Stimulated activated CD4-positive, alpha-beta T cell treated with anti-CD3 and anti-CD28 coated beads, Interleukin-2, amount 100 ng/mL, for 48 hours (primary cell): ENCODE measurements at regions not wholly inside any gene's neighbourhood (a gene's known extent, or its start where the extent isn't known, plus 50 kb on each side); places are given as distances from the start of the nearest gene placed in this dataset.

Source experiments
- DNase-seq, 2 donors: peaks; one replicate each; pipeline ENCODE4 v3.0.0-alpha.2; 2020

DNA sequence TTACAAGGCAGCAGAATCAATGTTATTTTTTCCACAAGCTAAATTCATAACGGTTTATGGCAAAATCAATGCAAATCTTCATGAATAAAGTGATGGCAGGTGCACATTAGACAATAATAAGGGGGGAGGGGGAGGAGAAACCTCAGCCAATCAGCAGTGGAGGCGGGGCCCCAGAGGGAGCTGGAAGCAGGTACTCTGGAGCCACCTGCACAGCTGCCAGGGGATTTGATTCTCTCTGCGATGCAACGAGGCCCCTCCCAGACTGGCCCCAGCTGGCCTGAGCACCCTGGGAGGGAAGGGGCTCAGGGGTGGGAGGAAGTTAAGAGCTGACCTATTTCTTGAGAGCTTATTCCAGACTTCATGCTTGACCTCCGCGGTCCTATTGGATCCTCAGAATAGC is 127.8 kb upstream of the IGSF21 start:
- no peak for DNase-seq

DNA sequence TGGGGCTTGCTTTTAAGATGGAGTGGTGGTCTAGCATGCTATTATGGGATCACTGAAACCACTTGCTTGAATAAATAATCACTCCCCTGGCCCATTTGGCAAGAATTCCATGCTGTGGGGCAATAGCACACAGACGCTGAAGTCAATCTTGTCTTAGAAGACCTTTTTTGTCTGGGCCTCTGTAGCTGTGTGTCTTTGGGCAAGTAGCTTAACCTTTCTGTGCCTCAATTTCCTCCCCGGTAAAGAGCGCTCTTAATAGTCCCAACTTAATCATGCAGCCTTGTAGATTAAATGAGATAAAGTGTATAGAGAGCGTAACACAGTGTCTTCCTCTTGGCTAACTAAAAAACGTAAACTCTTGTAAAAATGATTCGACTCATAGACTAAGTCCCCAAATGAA is 125.4 kb upstream of the IGSF21 start:
- no peak for DNase-seq

DNA sequence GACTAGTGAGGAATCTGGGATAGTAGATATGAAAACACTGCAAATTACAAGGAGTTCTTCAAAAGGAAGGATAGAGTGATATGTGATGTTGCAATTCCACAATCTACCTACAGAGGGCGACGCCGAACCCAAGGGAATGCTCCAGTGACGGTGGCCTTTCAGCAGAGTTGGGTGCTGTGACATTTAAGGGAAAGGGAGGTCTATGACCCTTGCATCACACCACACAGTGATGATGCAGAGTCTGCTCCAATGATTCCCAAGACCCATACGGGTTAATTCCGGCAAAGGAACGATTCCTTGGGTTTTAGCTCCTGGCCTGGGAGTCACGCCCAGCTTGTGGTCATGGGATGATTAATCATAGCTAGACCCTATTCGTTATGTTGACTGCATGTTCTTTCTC is 123.0 kb upstream of the IGSF21 start:
- DNase-seq: peak; percentile 26 to 32

DNA sequence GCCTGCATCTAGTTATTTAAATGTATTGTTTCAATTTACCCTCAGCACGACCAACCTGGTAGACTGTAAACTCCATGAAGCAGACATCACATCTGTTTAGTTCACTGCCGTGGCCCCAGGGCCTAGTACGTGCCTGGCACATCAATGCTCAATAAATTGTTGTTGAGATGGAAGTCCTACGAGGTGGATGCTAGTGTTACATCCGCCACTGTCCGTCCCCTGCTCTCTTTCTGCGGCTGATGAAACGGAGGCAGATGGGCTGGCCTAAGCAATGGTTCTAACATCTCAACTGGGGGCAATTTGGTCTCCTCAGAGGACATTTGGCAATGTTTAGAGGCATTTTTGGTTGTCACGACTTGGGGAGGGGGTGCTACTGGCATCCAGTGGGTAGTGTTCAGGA is 121.4 kb upstream of the IGSF21 start:
- no peak for DNase-seq

GRCh38 chr1:17990401-17990800 is 117.2 kb upstream of the IGSF21 start:
- DNase-seq: no peak

DNA sequence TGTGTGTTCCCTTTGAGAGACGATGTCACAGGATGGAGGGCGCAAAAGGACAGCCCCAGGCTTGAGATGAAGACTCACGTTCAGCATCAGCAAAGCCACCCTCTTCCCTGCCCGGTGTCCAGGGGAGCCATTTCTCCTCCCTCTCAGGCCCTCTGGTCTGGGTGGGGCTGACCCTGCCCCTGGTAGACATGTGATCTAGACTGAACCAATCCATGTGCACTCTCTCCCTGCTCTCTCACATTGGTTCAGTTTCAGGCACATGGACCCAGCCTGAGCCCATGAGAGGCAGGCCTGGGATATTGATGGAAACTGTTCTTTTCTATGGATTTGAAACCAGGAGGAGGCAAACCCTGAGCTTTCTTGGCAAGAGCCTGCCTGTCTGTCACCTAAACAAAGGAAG is 115.6 kb upstream of the IGSF21 start:
- no peak for DNase-seq

GRCh38 chr1:17992800-17993199 is 114.8 kb upstream of the IGSF21 start:
- DNase-seq: no peak

GRCh38 chr1:17994046-17994445 is 113.6 kb upstream of the IGSF21 start:
- DNase-seq: no peak

DNA sequence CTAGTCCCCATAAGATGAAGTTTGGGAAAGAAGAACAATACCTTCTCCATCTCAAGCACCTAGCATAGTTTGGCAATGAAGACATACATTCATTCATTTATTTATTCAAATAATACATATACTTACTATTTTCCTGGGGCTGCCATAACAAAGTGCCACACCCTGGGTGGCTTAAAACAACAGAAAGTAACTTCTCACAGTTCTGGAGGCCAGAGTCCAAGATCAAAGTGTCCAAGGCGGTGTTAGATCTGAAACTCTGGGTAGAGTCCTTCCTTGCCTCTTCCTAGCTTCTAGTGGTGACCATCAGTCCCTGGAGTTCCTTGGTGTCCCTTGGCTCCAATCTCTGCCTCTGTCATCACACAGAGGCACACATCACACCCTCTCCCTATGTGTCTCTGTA is 112.1 kb upstream of the IGSF21 start:
- no peak for DNase-seq

GRCh38 chr1:17998889-17999288 is 108.7 kb upstream of the IGSF21 start:
- no peak for DNase-seq

DNA sequence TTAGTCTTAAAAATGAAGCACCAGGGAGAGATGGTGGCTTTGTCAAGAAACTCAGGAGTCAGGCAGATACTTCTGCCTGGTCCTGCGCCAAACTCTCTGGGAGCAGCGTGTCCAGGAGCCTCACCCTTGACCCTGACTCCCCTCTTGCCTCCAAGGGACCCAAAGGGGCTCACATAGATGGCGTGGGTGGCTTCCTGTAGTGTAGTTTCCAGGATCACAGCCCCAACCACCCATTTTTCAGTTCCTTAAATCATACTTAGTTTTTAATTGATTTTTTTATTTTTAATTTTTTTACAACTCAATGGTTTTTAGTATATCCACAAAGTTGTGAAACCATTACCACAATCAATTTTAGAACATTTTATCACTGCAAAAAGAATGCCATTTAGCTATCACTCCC is 107.7 kb upstream of the IGSF21 start:
- no peak for DNase-seq

GRCh38 chr1:18001725-18002124 is 105.9 kb upstream of the IGSF21 start:
- no peak for DNase-seq

DNA sequence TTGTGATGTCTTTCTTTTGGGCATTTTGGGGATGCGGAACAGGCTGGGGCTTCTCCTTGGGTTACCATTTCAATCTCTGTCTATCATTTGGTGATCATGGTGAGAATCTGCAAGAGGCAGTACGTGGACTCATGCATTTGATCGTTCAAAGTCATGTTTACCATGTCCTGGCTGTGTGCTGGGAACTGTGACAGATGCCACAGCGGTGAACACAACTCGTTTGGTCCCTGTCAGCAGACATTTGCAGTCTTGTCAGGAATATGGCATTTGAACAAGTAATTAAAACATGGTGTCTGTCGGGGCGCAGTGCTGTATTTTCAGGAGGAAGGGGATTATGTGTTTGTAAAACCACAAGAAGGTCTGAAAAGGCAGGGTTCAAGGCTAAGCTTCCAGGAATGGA is 103.3 kb upstream of the IGSF21 start:
- no peak for DNase-seq

GRCh38 chr1:18005238-18005637 is 102.4 kb upstream of the IGSF21 start:
- no peak for DNase-seq

GRCh38 chr1:18007391-18008041 is 100.1 kb upstream of the IGSF21 start:
- no peak for DNase-seq

- no peak for DNase-seq
These were observed 99.5 kb upstream of the IGSF21 start for GRCh38 chr1:18008081-18008480.

- DNase-seq: no peak
These were observed 98.5 kb upstream of the IGSF21 start for GRCh38 chr1:18009055-18009454.

DNA sequence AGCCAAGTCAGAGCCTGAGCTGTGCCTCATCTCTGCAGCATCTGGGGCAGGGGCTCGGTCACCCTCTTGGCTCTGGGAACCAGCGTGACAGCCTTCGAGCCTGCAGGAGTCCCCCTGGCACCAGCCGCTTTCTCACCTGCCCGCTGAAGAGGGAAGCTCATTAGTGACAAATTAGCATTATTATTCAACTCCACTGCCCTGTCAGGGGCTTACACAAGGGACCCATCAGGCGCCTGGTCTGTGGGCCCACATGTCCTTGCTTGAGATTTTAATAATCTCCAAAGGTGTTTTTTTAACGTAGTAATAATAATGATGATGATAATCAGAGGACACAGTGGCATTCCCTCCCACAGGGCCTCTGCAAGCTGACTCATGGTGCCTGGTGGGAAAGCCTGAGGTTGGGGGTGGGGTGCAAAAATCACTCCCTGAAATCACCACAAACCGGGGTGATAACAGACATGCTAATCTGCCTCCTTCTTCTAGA is 98.1 kb upstream of the IGSF21 start:
- no peak for DNase-seq

DNA sequence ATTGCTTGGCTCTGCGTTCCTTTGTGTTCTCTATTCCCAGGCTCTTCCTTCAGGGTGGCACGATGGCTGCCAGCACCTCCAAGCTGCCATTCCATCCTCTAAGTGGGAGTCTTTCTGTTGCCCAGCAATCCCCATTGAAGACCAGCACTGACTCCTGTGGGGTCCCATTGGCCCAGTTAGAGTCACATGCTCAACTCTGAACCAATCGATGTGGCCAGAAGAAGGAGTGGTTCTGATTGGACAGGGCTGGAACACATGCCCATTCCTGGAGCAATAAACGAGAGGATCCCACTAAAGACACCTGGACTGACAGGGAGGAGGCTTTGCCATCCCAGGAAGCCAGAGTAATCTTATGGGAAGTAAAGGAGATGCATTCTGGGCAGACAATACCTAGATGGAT is 97.2 kb upstream of the IGSF21 start:
- no peak for DNase-seq

GRCh38 chr1:18010945-18011344 is 96.7 kb upstream of the IGSF21 start:
- no peak for DNase-seq

DNA sequence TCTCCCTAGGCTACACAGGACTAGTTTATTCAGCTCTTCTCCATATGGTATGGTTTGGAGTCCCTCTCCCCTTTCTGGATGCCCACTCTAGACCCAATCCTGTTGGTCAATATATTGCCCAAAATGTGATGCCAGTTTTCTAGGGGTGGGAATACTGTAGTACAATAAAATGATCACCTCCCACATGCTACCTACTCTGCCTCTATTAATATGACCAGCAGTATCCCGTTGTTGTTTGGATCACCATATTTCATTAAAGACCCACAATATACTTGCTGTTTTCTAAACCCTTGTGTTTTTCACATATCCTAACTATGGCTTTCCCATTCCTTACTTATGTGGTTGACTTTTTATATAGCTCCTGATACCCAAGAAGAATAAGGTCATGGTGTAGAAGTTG is 95.9 kb upstream of the IGSF21 start:
- DNase-seq: no peak

- DNase-seq: no peak
These were observed 94.9 kb upstream of the IGSF21 start for GRCh38 chr1:18012686-18013085.

GRCh38 chr1:18013216-18013615 is 94.4 kb upstream of the IGSF21 start:
- DNase-seq: no peak

DNA sequence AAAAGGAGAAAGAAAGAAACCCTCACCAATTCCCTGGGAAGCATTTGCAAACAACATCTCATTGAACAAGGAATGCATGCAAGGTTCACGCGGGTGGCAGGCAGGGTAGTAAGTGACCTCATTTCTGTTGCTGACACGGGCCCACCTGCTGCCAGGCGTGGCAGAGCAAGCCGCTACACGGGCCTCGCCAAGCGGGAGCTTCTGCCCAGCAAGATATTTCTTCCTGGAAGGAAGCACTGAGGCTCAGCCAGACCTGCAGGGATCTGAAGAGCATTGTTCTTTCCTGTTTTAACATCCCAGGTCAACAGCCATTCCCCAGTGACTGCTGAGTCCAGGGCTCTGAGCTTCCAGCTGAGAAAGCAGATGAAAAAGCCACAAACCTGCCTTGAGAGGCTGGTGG is 91.9 kb upstream of the IGSF21 start:
- DNase-seq: no peak

- DNase-seq: no peak
These were observed 89.2 kb upstream of the IGSF21 start for GRCh38 chr1:18018366-18018765.
